ENCODE measurements at regions not wholly inside any gene's neighbourhood (a gene's known extent, or its start where the extent isn't known, plus 50 kb on each side); places are given as distances from the start of the nearest gene placed in this dataset.

DNA sequence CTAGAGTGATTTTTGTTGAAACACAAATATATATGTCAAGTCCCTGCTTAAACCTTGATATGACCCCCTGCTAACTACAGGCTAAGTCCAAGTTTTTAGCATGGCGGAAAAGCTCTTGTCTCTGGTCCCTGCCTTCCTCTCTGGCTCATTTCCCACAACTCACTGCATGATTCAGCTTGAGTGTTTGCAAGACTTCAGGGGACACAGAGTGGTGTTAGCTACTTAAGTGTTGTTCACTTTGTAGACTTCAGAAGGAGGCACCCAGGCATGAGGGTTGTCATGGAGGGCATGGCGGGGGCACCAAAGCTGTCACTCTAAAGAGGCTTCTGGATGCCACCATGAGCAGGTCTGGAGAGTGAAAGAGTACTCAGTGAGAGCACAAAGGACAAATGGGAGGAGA lies 362.4 kb upstream of the ACTBL2 start:
- TF ChIP-seq, protein P1, sequence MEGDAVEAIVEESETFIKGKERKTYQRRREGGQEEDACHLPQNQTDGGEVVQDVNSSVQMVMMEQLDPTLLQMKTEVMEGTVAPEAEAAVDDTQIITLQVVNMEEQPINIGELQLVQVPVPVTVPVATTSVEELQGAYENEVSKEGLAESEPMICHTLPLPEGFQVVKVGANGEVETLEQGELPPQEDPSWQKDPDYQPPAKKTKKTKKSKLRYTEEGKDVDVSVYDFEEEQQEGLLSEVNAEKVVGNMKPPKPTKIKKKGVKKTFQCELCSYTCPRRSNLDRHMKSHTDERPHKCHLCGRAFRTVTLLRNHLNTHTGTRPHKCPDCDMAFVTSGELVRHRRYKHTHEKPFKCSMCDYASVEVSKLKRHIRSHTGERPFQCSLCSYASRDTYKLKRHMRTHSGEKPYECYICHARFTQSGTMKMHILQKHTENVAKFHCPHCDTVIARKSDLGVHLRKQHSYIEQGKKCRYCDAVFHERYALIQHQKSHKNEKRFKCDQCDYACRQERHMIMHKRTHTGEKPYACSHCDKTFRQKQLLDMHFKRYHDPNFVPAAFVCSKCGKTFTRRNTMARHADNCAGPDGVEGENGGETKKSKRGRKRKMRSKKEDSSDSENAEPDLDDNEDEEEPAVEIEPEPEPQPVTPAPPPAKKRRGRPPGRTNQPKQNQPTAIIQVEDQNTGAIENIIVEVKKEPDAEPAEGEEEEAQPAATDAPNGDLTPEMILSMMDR (conservative IDR thresholded peaks at IDR 0.05; ENCODE audit: low read depth, low read length), result no peak
- no peak for TF ChIP-seq EZH2 (IDR thresholded peaks at IDR 0.05; ENCODE audit: borderline replicate concordance, low read depth, low read length, poor library complexity, severe bottlenecking)
